Loucy (cell line): ENCODE measurements at regions not wholly inside any gene's neighbourhood (a gene's known extent, or its start where the extent isn't known, plus 50 kb on each side); places are given as distances from the start of the nearest gene placed in this dataset.

Source experiments
- H2AFZ ChIP-seq: fragments of 200-600 bp; sonication (generic); 2 replicates; pipeline ENCODE4 v1.6.0; 2016; ENCODE audit warnings: antibody characterized with exemption, mild to moderate bottlenecking, low read length, moderate library complexity
- H3F3A ChIP-seq: fragments of 200-600 bp; 2 replicates; pipeline ENCODE4 v1.6.0; 2016; ENCODE audit warnings: antibody characterized with exemption, low read depth, mild to moderate bottlenecking
- H3K27me3 ChIP-seq: fragments of 200-600 bp; sonication (generic); 2 replicates; pipeline ENCODE4 v1.6.1; 2014; ENCODE audit warnings: low read length, mild to moderate bottlenecking; ENCODE audit not compliant: insufficient read depth, poor library complexity, severe bottlenecking
- H3K36me3 ChIP-seq: fragments of 200-600 bp; sonication (generic); 2 replicates; pipeline ENCODE4 v1.6.1; 2016; ENCODE audit warnings: low read length; ENCODE audit not compliant: insufficient read depth
- H3K4me1 ChIP-seq: fragments of 200-600 bp; sonication (generic); 2 replicates; pipeline ENCODE4 v1.5.1; 2014; ENCODE audit warnings: low read length, mild to moderate bottlenecking; ENCODE audit not compliant: insufficient read depth, poor library complexity, severe bottlenecking
- H3K4me2 ChIP-seq: fragments of 200-600 bp; sonication (generic); 2 replicates; pipeline ENCODE4 v1.6.0; 2014; ENCODE audit warnings: antibody characterized with exemption, low read length, low read depth, mild to moderate bottlenecking; ENCODE audit not compliant: poor library complexity, severe bottlenecking
- H3K4me3 ChIP-seq: fragments of 200-600 bp; sonication (generic); 2 replicates; pipeline ENCODE4 v1.5.1; 2014; ENCODE audit warnings: low read length, mild to moderate bottlenecking, mixed read lengths; ENCODE audit not compliant: poor library complexity, severe bottlenecking
- H3K79me2 ChIP-seq: fragments of 200-600 bp; sonication (generic); 2 replicates; pipeline ENCODE4 v1.6.1; 2014; ENCODE audit warnings: low read length; ENCODE audit not compliant: insufficient read depth
- H3K9ac ChIP-seq: fragments of 200-600 bp; sonication (generic); 2 replicates; pipeline ENCODE4 v1.6.0; 2014; ENCODE audit warnings: mild to moderate bottlenecking, low read depth, low read length, moderate library complexity; ENCODE audit not compliant: poor library complexity, severe bottlenecking
- H3K9me2 ChIP-seq: fragments of 200-600 bp; sonication (generic); replicated peaks from 2 replicates; pipeline ENCODE4 v1.6.1; 2016; ENCODE audit warnings: low read depth, low read length, mixed read lengths
- H3K9me3 ChIP-seq: fragments of 200-600 bp; sonication (generic); 2 replicates; pipeline ENCODE4 v1.6.1; 2014; ENCODE audit warnings: mild to moderate bottlenecking, antibody characterized with exemption, low read length, low read depth; ENCODE audit not compliant: insufficient read depth
- H4K20me1 ChIP-seq: fragments of 200-600 bp; sonication (generic); 2 replicates; pipeline ENCODE4 v1.6.0; 2014; ENCODE audit warnings: antibody characterized with exemption, low read length, mild to moderate bottlenecking; ENCODE audit not compliant: insufficient read depth, poor library complexity, severe bottlenecking
- EZH2phosphoT487 ChIP-seq: fragments of 200-600 bp; IDR thresholded peaks from 2 replicates; pipeline ENCODE4 v1.6.1; 2018; ENCODE audit warnings: antibody characterized with exemption, mild to moderate bottlenecking, moderate library complexity, borderline replicate concordance
- TF ChIP-seq, protein P1 (sequence below): fragments of 200-600 bp; sonication (generic); conservative IDR thresholded peaks from 2 replicates; pipeline ENCODE4 v1.5.1; 2014; ENCODE audit warnings: mild to moderate bottlenecking, antibody characterized with exemption, low read length

DNA sequence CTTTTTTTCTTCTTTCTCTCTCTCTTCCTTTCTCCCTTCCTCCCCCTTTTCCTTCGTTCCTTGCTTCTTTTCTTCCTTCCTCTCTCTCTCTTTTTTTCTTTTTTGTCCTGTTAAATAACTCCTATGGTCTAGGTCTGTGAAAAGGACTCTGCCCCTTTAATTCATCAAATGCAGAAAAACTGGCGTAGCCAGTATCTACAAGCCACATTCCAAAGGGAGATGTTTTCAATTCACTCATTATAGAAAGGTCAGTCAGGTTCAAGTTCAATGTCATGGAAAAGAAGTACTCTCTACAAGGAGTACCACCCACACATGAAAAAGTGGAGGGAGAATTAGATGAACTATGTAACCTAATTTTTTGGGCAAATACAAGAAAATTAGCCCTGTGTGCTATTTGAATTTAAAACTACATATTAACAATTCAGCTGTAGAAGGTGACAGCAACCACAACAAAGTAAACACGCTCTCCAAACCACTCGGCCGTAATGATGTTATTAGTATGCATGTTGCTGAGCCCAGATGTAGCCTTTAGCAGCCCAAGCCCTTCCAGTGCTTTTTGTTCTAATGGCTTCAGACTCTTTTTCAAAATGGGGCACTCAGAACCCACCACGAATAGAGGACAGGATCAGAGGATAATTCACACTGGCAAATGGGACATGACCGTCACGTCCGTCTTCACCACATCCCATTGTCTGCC lies 735.4 kb upstream of the FANCL start:
- TF ChIP-seq, protein P1, sequence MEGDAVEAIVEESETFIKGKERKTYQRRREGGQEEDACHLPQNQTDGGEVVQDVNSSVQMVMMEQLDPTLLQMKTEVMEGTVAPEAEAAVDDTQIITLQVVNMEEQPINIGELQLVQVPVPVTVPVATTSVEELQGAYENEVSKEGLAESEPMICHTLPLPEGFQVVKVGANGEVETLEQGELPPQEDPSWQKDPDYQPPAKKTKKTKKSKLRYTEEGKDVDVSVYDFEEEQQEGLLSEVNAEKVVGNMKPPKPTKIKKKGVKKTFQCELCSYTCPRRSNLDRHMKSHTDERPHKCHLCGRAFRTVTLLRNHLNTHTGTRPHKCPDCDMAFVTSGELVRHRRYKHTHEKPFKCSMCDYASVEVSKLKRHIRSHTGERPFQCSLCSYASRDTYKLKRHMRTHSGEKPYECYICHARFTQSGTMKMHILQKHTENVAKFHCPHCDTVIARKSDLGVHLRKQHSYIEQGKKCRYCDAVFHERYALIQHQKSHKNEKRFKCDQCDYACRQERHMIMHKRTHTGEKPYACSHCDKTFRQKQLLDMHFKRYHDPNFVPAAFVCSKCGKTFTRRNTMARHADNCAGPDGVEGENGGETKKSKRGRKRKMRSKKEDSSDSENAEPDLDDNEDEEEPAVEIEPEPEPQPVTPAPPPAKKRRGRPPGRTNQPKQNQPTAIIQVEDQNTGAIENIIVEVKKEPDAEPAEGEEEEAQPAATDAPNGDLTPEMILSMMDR = no peak
- TF ChIP-seq EZH2phosphoT487 = no peak
- no peaks in the 10 kb centered on the region for H3K9me3 ChIP-seq
- no peak overlapping the region for H2AFZ ChIP-seq
- no peaks in the 10 kb centered on the region for H3K36me3 ChIP-seq
- H3K79me2 ChIP-seq = no peaks in the 10 kb centered on the region
- no peak overlapping the region for H3K4me2 ChIP-seq
- H3K4me3 ChIP-seq = no peak overlapping the region
- H4K20me1 ChIP-seq = no peaks in the 10 kb centered on the region
- no peaks in the 10 kb centered on the region for H3F3A ChIP-seq
- no peaks in the 10 kb centered on the region for H3K4me1 ChIP-seq
- H3K9me2 ChIP-seq = no peaks in the 10 kb centered on the region
- no peaks in the 10 kb centered on the region for H3K27me3 ChIP-seq
- no peak overlapping the region for H3K9ac ChIP-seq

DNA sequence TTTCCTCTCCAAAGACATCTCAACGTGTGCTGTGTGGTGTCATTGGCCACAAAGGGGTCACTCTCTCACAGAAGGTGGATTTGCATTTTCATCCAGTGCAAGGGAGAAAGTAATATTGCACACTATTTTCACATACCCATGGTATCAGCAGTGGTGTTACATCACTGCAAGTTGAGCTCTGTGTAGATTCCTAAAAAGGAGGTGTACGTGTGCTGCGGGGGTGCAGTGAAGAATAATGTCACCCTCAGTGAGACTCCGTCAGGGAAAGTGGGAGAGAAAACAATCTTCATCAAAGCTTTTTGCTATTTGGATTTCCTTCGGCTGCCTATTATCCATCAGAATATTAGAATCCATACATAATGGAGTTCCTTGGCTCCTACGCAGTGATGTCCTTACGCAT lies 733.8 kb upstream of the FANCL start:
- no peak for TF ChIP-seq EZH2phosphoT487
- TF ChIP-seq, protein P1 = no peak
- H3K9ac ChIP-seq = no peak overlapping the region
- no peaks in the 10 kb centered on the region for H3K27me3 ChIP-seq
- H3K4me2 ChIP-seq = no peak overlapping the region
- no peaks in the 10 kb centered on the region for H3K79me2 ChIP-seq
- no peak overlapping the region for H2AFZ ChIP-seq
- no peak overlapping the region for H3K4me3 ChIP-seq
- H4K20me1 ChIP-seq = no peaks in the 10 kb centered on the region
- no peaks in the 10 kb centered on the region for H3F3A ChIP-seq
- no peaks in the 10 kb centered on the region for H3K36me3 ChIP-seq
- H3K9me3 ChIP-seq = no peaks in the 10 kb centered on the region
- H3K9me2 ChIP-seq = no peaks in the 10 kb centered on the region
- H3K4me1 ChIP-seq = no peaks in the 10 kb centered on the region

DNA sequence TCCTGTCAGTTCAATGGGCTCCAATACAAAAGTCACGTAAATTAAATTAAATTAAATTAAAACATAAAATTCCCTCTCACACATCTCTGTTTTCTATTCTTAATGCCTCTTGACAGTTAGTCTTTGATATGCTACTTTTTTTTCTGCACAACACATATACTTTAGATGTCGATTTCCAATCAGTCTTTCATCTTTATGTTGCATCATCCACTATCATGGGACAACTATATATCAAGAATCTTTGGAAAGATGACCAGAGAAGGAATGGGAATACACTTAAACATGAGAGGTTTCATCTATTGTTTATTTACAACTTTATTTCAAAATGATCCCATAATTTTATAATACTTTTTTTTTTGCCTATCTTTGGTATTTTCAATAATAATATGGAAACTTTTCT lies 733.3 kb upstream of the FANCL start:
- Histone ChIP-seq H3F3A (no peaks in the 10 kb centered on the region), H3K36me3 (no peaks in the 10 kb centered on the region), H3K4me1 (no peaks in the 10 kb centered on the region), H4K20me1 (no peaks in the 10 kb centered on the region), H3K4me3 (no peak overlapping the region), H3K4me2 (no peak overlapping the region), H3K79me2 (no peaks in the 10 kb centered on the region), H2AFZ (no peak overlapping the region), H3K9me2 (no peaks in the 10 kb centered on the region), H3K9me3 (no peaks in the 10 kb centered on the region), H3K9ac (no peak overlapping the region), H3K27me3 (no peaks in the 10 kb centered on the region)
- no peak for TF ChIP-seq EZH2phosphoT487
- TF ChIP-seq, protein P1 = no peak
